ENCODE measurements at regions not wholly inside any gene's neighbourhood (a gene's known extent, or its start where the extent isn't known, plus 50 kb on each side); places are given as distances from the start of the nearest gene placed in this dataset.
"Not testable (repeated sequence)": the region's sequence is repeated elsewhere in the genome, so short reads cannot be mapped to it uniquely, and the experiment has no call there.

- not testable (repeated sequence) for TF ChIP-seq POLR2AphosphoS5, POLR2A, POU2F2 (IDR thresholded peaks at IDR 0.05; ENCODE audit: low read depth, low read length)
These were observed 226.2 kb upstream of the VSTM2A start for GRCh38 chr7:54315955-54316354.
